ENCODE measurements at regions not wholly inside any gene's neighbourhood (a gene's known extent, or its start where the extent isn't known, plus 50 kb on each side); places are given as distances from the start of the nearest gene placed in this dataset.

- TF ChIP-seq CTCF (IDR thresholded peaks at IDR 0.05) (no peak), POLR2A (IDR thresholded peaks at IDR 0.05) (no peak)
Measured at GRCh38 chr6:144377586-144378210, 92.6 kb downstream of the UTRN start.

Data from upper lobe of left lung (tissue), 4 donors.